Neutrophil (primary cell): ENCODE measurements at regions not wholly inside any gene's neighbourhood (a gene's known extent, or its start where the extent isn't known, plus 50 kb on each side); places are given as distances from the start of the nearest gene placed in this dataset.
"Not testable (repeated sequence)": the region's sequence is repeated elsewhere in the genome, so short reads cannot be mapped to it uniquely, and the experiment has no call there.

Experiments
- H3K27ac ChIP-seq: fragments of 200-600 bp; sonication (generic); 2 replicates; pipeline ENCODE4 v1.5.1; 2016; ENCODE audit warnings: mild to moderate bottlenecking, moderate library complexity
- H3K27me3 ChIP-seq: fragments of 200-600 bp; sonication (generic); 2 replicates; pipeline ENCODE4 v1.6.0; 2016; ENCODE audit warnings: mild to moderate bottlenecking
- H3K36me3 ChIP-seq: fragments of 200-600 bp; sonication (generic); 2 replicates; pipeline ENCODE4 v1.5.1; 2017
- H3K4me1 ChIP-seq, 2 experiments: fragments of 200-600 bp in 1 of 2; sonication (generic) in 1 of 2; 1 replicate in 1 of 2; 2 replicates in 1 of 2; pipeline versions ENCODE4 v1.5.1 to v1.6.1; 2013 to 2016; ENCODE audit warnings: low read depth in 1 of 2, low read length in 1 of 2, mild to moderate bottlenecking in 1 of 2, moderate library complexity in 1 of 2; ENCODE audit not compliant: control insufficient read depth in 1 of 2, insufficient read depth in 1 of 2
- H3K4me3 ChIP-seq, 2 experiments: fragments of 200-600 bp in 1 of 2; sonication (generic) in 1 of 2; 1 replicate in 1 of 2; 2 replicates in 1 of 2; pipeline ENCODE4 v1.5.1; 2013 to 2016; ENCODE audit warnings: low read depth in 1 of 2, low read length in 1 of 2, mild to moderate bottlenecking in 1 of 2, moderate library complexity in 1 of 2
- H3K9me3 ChIP-seq: fragments of 200-600 bp; sonication (generic); 2 replicates; pipeline ENCODE4 v1.5.1; 2016
- TF ChIP-seq, protein P1 (sequence below): fragments of 200-600 bp; sonication (generic); IDR thresholded peaks from 2 replicates; pipeline ENCODE4 v1.5.1; 2016; ENCODE audit warnings: antibody characterized with exemption

DNA sequence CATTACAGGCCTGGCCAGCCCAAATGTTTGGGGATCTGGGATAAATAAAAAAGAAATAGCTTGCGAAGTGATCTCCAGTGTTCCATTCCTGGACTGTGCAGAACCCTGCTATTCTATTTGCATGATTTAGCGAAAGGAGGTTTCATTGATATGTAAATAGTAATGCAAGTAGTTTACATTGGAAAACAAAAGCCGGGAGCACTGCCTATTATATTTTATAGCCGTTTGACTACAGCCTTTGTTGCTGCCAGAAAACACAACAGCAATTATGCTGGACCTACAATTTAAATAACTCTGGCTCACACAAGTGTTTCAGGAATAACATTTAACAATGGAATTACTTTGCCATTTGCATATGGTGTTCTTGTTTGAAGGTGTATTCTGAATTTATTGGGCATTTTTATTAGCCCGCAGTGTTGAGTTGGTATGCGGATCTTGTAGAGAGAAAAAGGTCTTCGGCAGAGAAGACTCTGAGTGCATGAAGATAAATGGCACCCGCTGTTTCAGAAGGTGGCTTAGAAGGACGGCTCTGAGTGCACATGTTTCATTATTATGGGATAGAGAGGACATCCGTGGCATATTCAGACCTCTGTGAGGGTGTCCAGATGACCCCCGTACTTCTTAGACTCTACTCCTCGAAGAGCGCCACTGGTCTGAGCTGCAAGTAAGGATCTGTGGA, 315.0 kb downstream of the BRD1 start:
- TF ChIP-seq, protein P1, sequence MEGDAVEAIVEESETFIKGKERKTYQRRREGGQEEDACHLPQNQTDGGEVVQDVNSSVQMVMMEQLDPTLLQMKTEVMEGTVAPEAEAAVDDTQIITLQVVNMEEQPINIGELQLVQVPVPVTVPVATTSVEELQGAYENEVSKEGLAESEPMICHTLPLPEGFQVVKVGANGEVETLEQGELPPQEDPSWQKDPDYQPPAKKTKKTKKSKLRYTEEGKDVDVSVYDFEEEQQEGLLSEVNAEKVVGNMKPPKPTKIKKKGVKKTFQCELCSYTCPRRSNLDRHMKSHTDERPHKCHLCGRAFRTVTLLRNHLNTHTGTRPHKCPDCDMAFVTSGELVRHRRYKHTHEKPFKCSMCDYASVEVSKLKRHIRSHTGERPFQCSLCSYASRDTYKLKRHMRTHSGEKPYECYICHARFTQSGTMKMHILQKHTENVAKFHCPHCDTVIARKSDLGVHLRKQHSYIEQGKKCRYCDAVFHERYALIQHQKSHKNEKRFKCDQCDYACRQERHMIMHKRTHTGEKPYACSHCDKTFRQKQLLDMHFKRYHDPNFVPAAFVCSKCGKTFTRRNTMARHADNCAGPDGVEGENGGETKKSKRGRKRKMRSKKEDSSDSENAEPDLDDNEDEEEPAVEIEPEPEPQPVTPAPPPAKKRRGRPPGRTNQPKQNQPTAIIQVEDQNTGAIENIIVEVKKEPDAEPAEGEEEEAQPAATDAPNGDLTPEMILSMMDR, result no peak
- Histone ChIP-seq H3K4me1 (no peaks in the 10 kb centered on the region), H3K9me3 (no peaks in the 10 kb centered on the region), H3K36me3 (no peaks in the 10 kb centered on the region), H3K27me3 (no peaks in the 10 kb centered on the region), H3K27ac (no peak overlapping the region), H3K4me3 (no peak overlapping the region)

GRCh38 chr22:49511393-49512189, 316.1 kb downstream of the BRD1 start:
- H3K9me3 ChIP-seq, H3K4me3 ChIP-seq, H3K27ac ChIP-seq, H3K36me3 ChIP-seq, H3K4me1 ChIP-seq, H3K27me3 ChIP-seq: not testable (repeated sequence)

- Histone ChIP-seq H3K27ac (no peak overlapping the region), H3K27me3 (no peaks in the 10 kb centered on the region), H3K36me3 (no peaks in the 10 kb centered on the region), H3K9me3 (no peaks in the 10 kb centered on the region), H3K4me1 (no peaks in the 10 kb centered on the region), H3K4me3 (no peak overlapping the region)
- TF ChIP-seq, protein P1, result no peak
Observed at GRCh38 chr22:49510718-49511117, 317.0 kb downstream of the BRD1 start.

GRCh38 chr22:49509016-49509415, 318.7 kb downstream of the BRD1 start:
- Histone ChIP-seq H3K27ac (no peak overlapping the region), H3K4me1 (no peaks in the 10 kb centered on the region), H3K9me3 (no peaks in the 10 kb centered on the region), H3K4me3 (no peak overlapping the region), H3K27me3 (no peaks in the 10 kb centered on the region), H3K36me3 (no peaks in the 10 kb centered on the region)
- TF ChIP-seq, protein P1, result no peak

GRCh38 chr22:49508561-49508960, 319.1 kb downstream of the BRD1 start:
- TF ChIP-seq, protein P1, result no peak

GRCh38 chr22:49507607-49508292, 319.9 kb downstream of the BRD1 start:
- Histone ChIP-seq H3K4me3 (no peak overlapping the region), H3K9me3 (no peaks in the 10 kb centered on the region), H3K36me3 (no peaks in the 10 kb centered on the region), H3K27me3 (no peaks in the 10 kb centered on the region), H3K27ac (no peak overlapping the region), H3K4me1 (no peaks in the 10 kb centered on the region)
- TF ChIP-seq, protein P1, result no peak

More at GRCh38 chr22:49508561-49508960, 319.1 kb downstream of the BRD1 start:
- no peaks in the 10 kb centered on the region for H3K36me3 ChIP-seq
- H3K4me3 ChIP-seq, result no peak overlapping the region
- no peaks in the 10 kb centered on the region for H3K4me1 ChIP-seq
- H3K27ac ChIP-seq, result no peak overlapping the region
- H3K9me3 ChIP-seq, result no peaks in the 10 kb centered on the region
- no peaks in the 10 kb centered on the region for H3K27me3 ChIP-seq
